ENCODE measurements at regions not wholly inside any gene's neighbourhood (a gene's known extent, or its start where the extent isn't known, plus 50 kb on each side); places are given as distances from the start of the nearest gene placed in this dataset.
A peak's percentile ranks its signal among the peaks of the same experiment; 100 is the strongest.

DNA sequence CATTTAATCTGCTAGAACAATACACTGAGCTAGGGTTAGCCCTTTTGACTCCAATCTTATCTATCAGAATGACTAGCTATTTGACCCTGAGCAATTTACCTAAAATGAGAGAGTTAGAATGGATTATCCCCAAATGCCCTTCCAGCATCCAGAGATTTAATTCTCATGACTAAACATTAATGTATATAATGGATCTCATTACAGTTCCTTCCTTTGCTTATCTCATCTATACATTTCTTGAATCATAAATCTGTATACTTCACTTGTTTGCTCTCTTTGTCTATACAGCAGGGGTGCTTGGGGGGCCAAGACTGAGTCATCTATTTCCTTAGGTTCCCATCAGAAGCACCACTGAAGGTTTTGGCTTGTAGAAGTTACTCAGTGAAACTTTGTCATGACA, 565.8 kb downstream of the IGSF11 start:
- no peaks in the 10 kb centered on the region for H3K27me3 ChIP-seq (ENCODE audit: control insufficient read depth, insufficient read depth, low read length)
- no peak overlapping the region for H3K4me3 ChIP-seq (ENCODE audit: low read length)
- H3K9ac ChIP-seq (ENCODE audit: low read length) = no peak overlapping the region
- H3K9me3 ChIP-seq (ENCODE audit: control insufficient read depth, low read depth, low read length) = no peaks in the 10 kb centered on the region
- no peaks in the 10 kb centered on the region for H3K4me1 ChIP-seq (ENCODE audit: control insufficient read depth, low read depth, low read length)
- H3K27ac ChIP-seq (ENCODE audit: low read length) = no peak overlapping the region
- H3K36me3 ChIP-seq (ENCODE audit: control insufficient read depth, low read depth, low read length) = no peaks in the 10 kb centered on the region

GRCh38 chr3:118472586-118472985, 562.1 kb downstream of the IGSF11 start:
- no peaks in the 10 kb centered on the region for H3K4me1 ChIP-seq (ENCODE audit: control insufficient read depth, low read depth, low read length)
- no peak overlapping the region for H3K9ac ChIP-seq (ENCODE audit: low read length)
- H3K36me3 ChIP-seq (ENCODE audit: control insufficient read depth, low read depth, low read length) = no peaks in the 10 kb centered on the region
- no peak overlapping the region for H3K4me3 ChIP-seq (ENCODE audit: low read length)
- H3K9me3 ChIP-seq (ENCODE audit: control insufficient read depth, low read depth, low read length) = no peaks in the 10 kb centered on the region
- no peak overlapping the region for H3K27ac ChIP-seq (ENCODE audit: low read length)
- no peaks in the 10 kb centered on the region for H3K27me3 ChIP-seq (ENCODE audit: control insufficient read depth, insufficient read depth, low read length)

- H3K9me3 ChIP-seq (ENCODE audit: control insufficient read depth, low read depth, low read length) = no peaks in the 10 kb centered on the region
- H3K4me1 ChIP-seq (ENCODE audit: control insufficient read depth, low read depth, low read length) = peaks cover 2% of the 10 kb centered on the region
- H3K27me3 ChIP-seq (ENCODE audit: control insufficient read depth, insufficient read depth, low read length) = no peaks in the 10 kb centered on the region
- H3K9ac ChIP-seq (ENCODE audit: low read length) = no peak overlapping the region
- no peaks in the 10 kb centered on the region for H3K36me3 ChIP-seq (ENCODE audit: control insufficient read depth, low read depth, low read length)
- H3K27ac ChIP-seq (ENCODE audit: low read length) = no peak overlapping the region
- no peak overlapping the region for H3K4me3 ChIP-seq (ENCODE audit: low read length)
Observed at GRCh38 chr3:118473343-118473742, 561.3 kb downstream of the IGSF11 start.

- Histone ChIP-seq H3K27me3 (ENCODE audit: control insufficient read depth, insufficient read depth, low read length) (no peaks in the 10 kb centered on the region), H3K9me3 (ENCODE audit: control insufficient read depth, low read depth, low read length) (no peaks in the 10 kb centered on the region), H3K4me1 (ENCODE audit: control insufficient read depth, low read depth, low read length) (peaks cover 35% of the 10 kb centered on the region), H3K9ac (ENCODE audit: low read length) (no peak overlapping the region), H3K4me3 (ENCODE audit: low read length) (no peak overlapping the region), H3K36me3 (ENCODE audit: control insufficient read depth, low read depth, low read length) (no peaks in the 10 kb centered on the region), H3K27ac (ENCODE audit: low read length) (no peak overlapping the region)
Observed at GRCh38 chr3:118476885-118477618, 557.6 kb downstream of the IGSF11 start.

- Histone ChIP-seq H3K36me3 (ENCODE audit: control insufficient read depth, low read depth, low read length) (no peaks in the 10 kb centered on the region), H3K4me1 (ENCODE audit: control insufficient read depth, low read depth, low read length) (peaks cover 36% of the 10 kb centered on the region), H3K27ac (ENCODE audit: low read length) (no peak overlapping the region), H3K27me3 (ENCODE audit: control insufficient read depth, insufficient read depth, low read length) (no peaks in the 10 kb centered on the region), H3K4me3 (ENCODE audit: low read length) (no peak overlapping the region), H3K9me3 (ENCODE audit: control insufficient read depth, low read depth, low read length) (no peaks in the 10 kb centered on the region), H3K9ac (ENCODE audit: low read length) (no peak overlapping the region)
Observed at GRCh38 chr3:118477768-118478167, 556.9 kb downstream of the IGSF11 start.

GRCh38 chr3:118478706-118479276, 555.9 kb downstream of the IGSF11 start:
- no peak overlapping the region for H3K4me3 ChIP-seq (ENCODE audit: low read length)

DNA sequence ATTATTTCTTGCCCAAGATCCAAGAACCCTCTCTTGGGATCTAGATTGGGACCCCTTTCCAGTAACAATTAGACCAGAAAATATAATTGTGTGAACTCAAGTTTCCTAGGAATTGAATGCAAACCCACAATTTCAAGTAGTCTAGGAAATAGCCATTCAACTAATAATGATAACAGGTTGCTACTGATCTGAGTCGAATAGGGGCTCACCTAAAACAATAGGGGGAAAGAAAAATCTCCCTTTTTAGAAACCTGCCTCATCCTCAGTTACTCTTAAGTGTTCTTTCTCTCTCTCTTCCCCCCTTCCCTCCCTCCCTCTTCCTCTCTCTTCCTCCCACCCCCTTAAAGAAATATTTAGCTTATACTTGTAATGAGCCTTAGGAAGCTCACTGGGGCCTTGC, 555.3 kb downstream of the IGSF11 start:
- no peak overlapping the region for H3K4me3 ChIP-seq (ENCODE audit: low read length)
- H3K36me3 ChIP-seq (ENCODE audit: control insufficient read depth, low read depth, low read length) = no peaks in the 10 kb centered on the region
- peaks cover 39% of the 10 kb centered on the region for H3K4me1 ChIP-seq (ENCODE audit: control insufficient read depth, low read depth, low read length)
- H3K27me3 ChIP-seq (ENCODE audit: control insufficient read depth, insufficient read depth, low read length) = no peaks in the 10 kb centered on the region
- H3K27ac ChIP-seq (ENCODE audit: low read length) = peak overlapping the region; percentile 65
- H3K9ac ChIP-seq (ENCODE audit: low read length) = peak overlapping the region; percentile 11
- no peaks in the 10 kb centered on the region for H3K9me3 ChIP-seq (ENCODE audit: control insufficient read depth, low read depth, low read length)

More at GRCh38 chr3:118478706-118479276, 555.9 kb downstream of the IGSF11 start:
- Histone ChIP-seq H3K27me3 (ENCODE audit: control insufficient read depth, insufficient read depth, low read length) (no peaks in the 10 kb centered on the region), H3K36me3 (ENCODE audit: control insufficient read depth, low read depth, low read length) (no peaks in the 10 kb centered on the region), H3K27ac (ENCODE audit: low read length) (peak overlapping the region; percentile 41), H3K4me1 (ENCODE audit: control insufficient read depth, low read depth, low read length) (peaks cover 39% of the 10 kb centered on the region), H3K9me3 (ENCODE audit: control insufficient read depth, low read depth, low read length) (no peaks in the 10 kb centered on the region), H3K9ac (ENCODE audit: low read length) (no peak overlapping the region)

GRCh38 chr3:118480101-118480860, 554.4 kb downstream of the IGSF11 start:
- H3K27ac ChIP-seq (ENCODE audit: low read length) = no peak overlapping the region
- no peaks in the 10 kb centered on the region for H3K36me3 ChIP-seq (ENCODE audit: control insufficient read depth, low read depth, low read length)
- H3K9ac ChIP-seq (ENCODE audit: low read length) = peak overlapping the region; percentile 11
- peaks cover 39% of the 10 kb centered on the region for H3K4me1 ChIP-seq (ENCODE audit: control insufficient read depth, low read depth, low read length)
- peak overlapping the region; percentile 2 for H3K4me3 ChIP-seq (ENCODE audit: low read length)
- no peaks in the 10 kb centered on the region for H3K27me3 ChIP-seq (ENCODE audit: control insufficient read depth, insufficient read depth, low read length)
- H3K9me3 ChIP-seq (ENCODE audit: control insufficient read depth, low read depth, low read length) = no peaks in the 10 kb centered on the region

GRCh38 chr3:118485693-118486092, 549.0 kb downstream of the IGSF11 start:
- no peak overlapping the region for H3K27ac ChIP-seq (ENCODE audit: low read length)
- H3K9me3 ChIP-seq (ENCODE audit: control insufficient read depth, low read depth, low read length) = no peaks in the 10 kb centered on the region
- H3K4me3 ChIP-seq (ENCODE audit: low read length) = no peak overlapping the region
- H3K27me3 ChIP-seq (ENCODE audit: control insufficient read depth, insufficient read depth, low read length) = no peaks in the 10 kb centered on the region
- H3K4me1 ChIP-seq (ENCODE audit: control insufficient read depth, low read depth, low read length) = peaks cover 16% of the 10 kb centered on the region
- H3K36me3 ChIP-seq (ENCODE audit: control insufficient read depth, low read depth, low read length) = no peaks in the 10 kb centered on the region
- no peak overlapping the region for H3K9ac ChIP-seq (ENCODE audit: low read length)

- Histone ChIP-seq H3K4me1 (ENCODE audit: control insufficient read depth, low read depth, low read length) (peaks cover 4% of the 10 kb centered on the region), H3K9me3 (ENCODE audit: control insufficient read depth, low read depth, low read length) (no peaks in the 10 kb centered on the region), H3K9ac (ENCODE audit: low read length) (no peak overlapping the region), H3K27ac (ENCODE audit: low read length) (no peak overlapping the region), H3K36me3 (ENCODE audit: control insufficient read depth, low read depth, low read length) (no peaks in the 10 kb centered on the region), H3K4me3 (ENCODE audit: low read length) (no peak overlapping the region), H3K27me3 (ENCODE audit: control insufficient read depth, insufficient read depth, low read length) (no peaks in the 10 kb centered on the region)
Observed at GRCh38 chr3:118487734-118488133, 546.9 kb downstream of the IGSF11 start.

- H3K4me1 ChIP-seq (ENCODE audit: control insufficient read depth, low read depth, low read length) = no peaks in the 10 kb centered on the region
- no peak overlapping the region for H3K4me3 ChIP-seq (ENCODE audit: low read length)
- H3K9me3 ChIP-seq (ENCODE audit: control insufficient read depth, low read depth, low read length) = no peaks in the 10 kb centered on the region
- no peak overlapping the region for H3K27ac ChIP-seq (ENCODE audit: low read length)
- no peaks in the 10 kb centered on the region for H3K27me3 ChIP-seq (ENCODE audit: control insufficient read depth, insufficient read depth, low read length)
- no peak overlapping the region for H3K9ac ChIP-seq (ENCODE audit: low read length)
- H3K36me3 ChIP-seq (ENCODE audit: control insufficient read depth, low read depth, low read length) = no peaks in the 10 kb centered on the region
Observed at GRCh38 chr3:118488732-118489131, 545.9 kb downstream of the IGSF11 start.

Measured in iPS-18a (cell line).